ENCODE measurements at regions not wholly inside any gene's neighbourhood (a gene's known extent, or its start where the extent isn't known, plus 50 kb on each side); places are given as distances from the start of the nearest gene placed in this dataset.

DNA sequence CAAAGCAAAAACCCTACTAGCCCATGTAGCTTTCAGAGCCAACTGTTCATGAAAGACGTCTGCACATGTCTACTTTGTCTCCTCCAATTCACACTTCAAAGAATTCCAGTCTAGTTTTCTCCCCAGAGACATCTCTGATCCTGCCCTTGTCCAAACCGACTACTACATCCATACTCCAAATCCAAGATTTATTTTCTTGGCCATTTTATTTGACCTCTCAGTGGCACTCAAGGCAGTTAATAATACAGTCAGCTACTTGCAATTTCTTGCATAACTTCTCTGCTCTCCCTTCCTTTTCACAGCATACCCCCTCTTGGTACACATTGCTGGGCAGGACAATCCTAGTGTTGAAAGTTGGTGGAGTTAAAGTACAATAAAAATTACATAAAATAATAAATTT, 170.9 kb upstream of the INHBA start:
- no peak for DNase-seq
- H3K9ac ChIP-seq (ENCODE audit: extremely low read depth, low read length, poor library complexity, severe bottlenecking): no peak overlapping the region
- Mint-ChIP-seq H3K27ac (no peak overlapping the region), H3K36me3 (ENCODE audit: low read depth) (no peaks in the 10 kb centered on the region), H3K27me3 (ENCODE audit: insufficient read depth) (peaks cover 3% of the 10 kb centered on the region), H3K4me3 (no peak overlapping the region), H3K9me3 (no peaks in the 10 kb centered on the region), H3K4me1 (no peaks in the 10 kb centered on the region)
- no peak overlapping the region for H3K27ac ChIP-seq (ENCODE audit: low read depth, low read length)
- WGBS, 2 experiments (ENCODE audit: insufficient coverage in 1 of 2, insufficient read length in 1 of 2): 88 to 94% methylated on average over 2 of the region's 2 CpGs
- no peaks in the 10 kb centered on the region for H3K4me1 ChIP-seq (ENCODE audit: control insufficient read depth, insufficient read depth, low read length)
- H3K36me3 ChIP-seq (ENCODE audit: control insufficient read depth, insufficient read depth, low read length): no peaks in the 10 kb centered on the region
- TF ChIP-seq, protein P1, sequence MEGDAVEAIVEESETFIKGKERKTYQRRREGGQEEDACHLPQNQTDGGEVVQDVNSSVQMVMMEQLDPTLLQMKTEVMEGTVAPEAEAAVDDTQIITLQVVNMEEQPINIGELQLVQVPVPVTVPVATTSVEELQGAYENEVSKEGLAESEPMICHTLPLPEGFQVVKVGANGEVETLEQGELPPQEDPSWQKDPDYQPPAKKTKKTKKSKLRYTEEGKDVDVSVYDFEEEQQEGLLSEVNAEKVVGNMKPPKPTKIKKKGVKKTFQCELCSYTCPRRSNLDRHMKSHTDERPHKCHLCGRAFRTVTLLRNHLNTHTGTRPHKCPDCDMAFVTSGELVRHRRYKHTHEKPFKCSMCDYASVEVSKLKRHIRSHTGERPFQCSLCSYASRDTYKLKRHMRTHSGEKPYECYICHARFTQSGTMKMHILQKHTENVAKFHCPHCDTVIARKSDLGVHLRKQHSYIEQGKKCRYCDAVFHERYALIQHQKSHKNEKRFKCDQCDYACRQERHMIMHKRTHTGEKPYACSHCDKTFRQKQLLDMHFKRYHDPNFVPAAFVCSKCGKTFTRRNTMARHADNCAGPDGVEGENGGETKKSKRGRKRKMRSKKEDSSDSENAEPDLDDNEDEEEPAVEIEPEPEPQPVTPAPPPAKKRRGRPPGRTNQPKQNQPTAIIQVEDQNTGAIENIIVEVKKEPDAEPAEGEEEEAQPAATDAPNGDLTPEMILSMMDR (conservative IDR thresholded peaks at IDR 0.05): no peak
- no peaks in the 10 kb centered on the region for H3K9me3 ChIP-seq (ENCODE audit: control insufficient read depth, low read length)
- H3K4me3 ChIP-seq (ENCODE audit: low read length): no peak overlapping the region
- no peaks in the 10 kb centered on the region for H3K27me3 ChIP-seq (ENCODE audit: control insufficient read depth, insufficient read depth, low read length, poor library complexity, severe bottlenecking)

DNA sequence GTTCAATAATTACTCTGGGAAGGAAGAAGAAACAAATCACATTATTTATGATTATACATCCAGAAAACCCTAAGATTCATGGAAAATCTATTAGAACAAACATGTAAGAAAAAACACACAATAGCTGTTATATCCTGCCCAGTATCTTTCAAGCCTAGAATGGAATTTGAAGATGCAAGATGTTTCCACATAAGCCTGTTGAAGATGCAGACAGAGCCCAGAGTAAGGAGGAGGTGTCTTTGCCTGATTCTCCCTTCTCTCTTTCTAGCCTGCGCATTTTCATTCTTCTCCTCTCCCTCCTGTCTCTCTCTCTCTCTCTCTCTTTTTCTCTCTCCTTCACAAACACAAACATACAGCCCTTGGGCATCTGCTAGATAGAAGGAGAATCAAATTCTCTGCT, 170.1 kb upstream of the INHBA start:
- Histone ChIP-seq H3K4me1 (ENCODE audit: control insufficient read depth, insufficient read depth, low read length) (no peaks in the 10 kb centered on the region), H3K27ac (ENCODE audit: low read depth, low read length) (no peak overlapping the region), H3K9me3 (ENCODE audit: control insufficient read depth, low read length) (no peaks in the 10 kb centered on the region), H3K9ac (ENCODE audit: extremely low read depth, low read length, poor library complexity, severe bottlenecking) (no peak overlapping the region), H3K36me3 (ENCODE audit: control insufficient read depth, insufficient read depth, low read length) (no peaks in the 10 kb centered on the region), H3K27me3 (ENCODE audit: control insufficient read depth, insufficient read depth, low read length, poor library complexity, severe bottlenecking) (no peaks in the 10 kb centered on the region), H3K4me3 (ENCODE audit: low read length) (no peak overlapping the region)
- peaks cover 3% of the 10 kb centered on the region for H3K27me3 Mint-ChIP-seq (ENCODE audit: insufficient read depth)
- TF ChIP-seq, protein P1 (conservative IDR thresholded peaks at IDR 0.05): no peak
- whole genome bisulfite sequencing, 2 experiments (ENCODE audit: insufficient coverage in 1 of 2, insufficient read length in 1 of 2): 94% methylated on average over 1 of the region's 1 CpG; no CpG with 5 or more reads in 1 of the 2 experiments
- H3K4me3 Mint-ChIP-seq: no peak overlapping the region
- no peak for DNase-seq
- no peak overlapping the region for H3K27ac Mint-ChIP-seq
- no peaks in the 10 kb centered on the region for H3K36me3 Mint-ChIP-seq (ENCODE audit: low read depth)
- no peaks in the 10 kb centered on the region for H3K9me3 Mint-ChIP-seq
- no peaks in the 10 kb centered on the region for H3K4me1 Mint-ChIP-seq

DNA sequence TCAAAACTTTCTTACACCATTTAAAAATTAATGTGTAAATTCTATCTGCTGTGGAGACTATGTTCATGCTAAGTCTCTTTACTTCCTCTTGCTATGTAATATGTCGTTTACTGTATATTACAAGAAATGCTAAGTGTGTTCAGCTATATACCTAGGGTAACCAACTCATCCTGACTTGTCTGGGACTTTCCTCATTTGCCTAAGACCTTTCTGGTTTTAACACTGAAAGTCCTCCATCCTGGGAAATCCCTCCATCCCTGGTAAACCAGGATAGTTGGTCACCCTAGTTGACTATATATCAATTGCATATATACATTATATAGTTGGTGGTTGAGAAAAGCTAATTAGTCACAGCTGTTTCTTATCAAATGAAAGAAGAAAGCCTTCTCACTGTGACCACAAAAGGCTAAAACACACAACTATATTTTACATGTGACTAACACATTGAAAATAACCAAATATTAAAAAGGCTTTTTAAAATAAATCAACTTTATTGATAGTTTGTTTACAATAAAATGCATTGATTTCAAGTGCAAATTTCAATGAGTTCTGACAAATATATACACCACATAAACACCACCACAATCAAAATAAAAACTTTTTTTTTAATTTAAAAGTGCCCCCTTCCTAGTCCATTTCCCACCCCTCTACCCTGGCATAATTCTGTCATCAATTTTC, 167.7 kb upstream of the INHBA start:
- Mint-ChIP-seq H3K36me3 (ENCODE audit: low read depth) (no peaks in the 10 kb centered on the region), H3K27ac (no peak overlapping the region), H3K27me3 (ENCODE audit: insufficient read depth) (peaks cover 3% of the 10 kb centered on the region), H3K9me3 (peaks cover 11% of the 10 kb centered on the region), H3K4me1 (no peaks in the 10 kb centered on the region), H3K4me3 (no peak overlapping the region)
- Histone ChIP-seq H3K9me3 (ENCODE audit: control insufficient read depth, low read length) (peaks cover 12% of the 10 kb centered on the region), H3K4me3 (ENCODE audit: low read length) (no peak overlapping the region), H3K36me3 (ENCODE audit: control insufficient read depth, insufficient read depth, low read length) (no peaks in the 10 kb centered on the region), H3K27ac (ENCODE audit: low read depth, low read length) (no peak overlapping the region), H3K4me1 (ENCODE audit: control insufficient read depth, insufficient read depth, low read length) (no peaks in the 10 kb centered on the region), H3K9ac (ENCODE audit: extremely low read depth, low read length, poor library complexity, severe bottlenecking) (no peak overlapping the region), H3K27me3 (ENCODE audit: control insufficient read depth, insufficient read depth, low read length, poor library complexity, severe bottlenecking) (no peaks in the 10 kb centered on the region)
- TF ChIP-seq, protein P1 (conservative IDR thresholded peaks at IDR 0.05): no peak
- WGBS, 2 experiments (ENCODE audit: insufficient coverage in 1 of 2, insufficient read length in 1 of 2): 91% methylated on average over 1 of the region's 1 CpG; no CpG with 5 or more reads in 1 of the 2 experiments
- DNase-seq: no peak

Measured in endodermal cell (in vitro differentiated cells).